ENCODE measurements at regions not wholly inside any gene's neighbourhood (a gene's known extent, or its start where the extent isn't known, plus 50 kb on each side); places are given as distances from the start of the nearest gene placed in this dataset.

- Mint-ChIP-seq H3K4me3 (no peak overlapping the region), H3K36me3 (no peaks in the 10 kb centered on the region), H3K27ac (no peak overlapping the region), H3K4me1 (no peaks in the 10 kb centered on the region), H3K9me3 (peaks cover 0 to 1% (median 0%) of the 10 kb centered on the region in 7 donors), H3K27me3 (ENCODE audit: low read depth in 3 of 3) (no peaks in the 10 kb centered on the region)
- Histone ChIP-seq H3K4me2 (replicated peaks; ENCODE audit: extremely low read depth, low read length, poor library complexity, severe bottlenecking) (no peak overlapping the region), H2AFZ (ENCODE audit: insufficient read depth, low read depth, low read length, poor library complexity, severe bottlenecking) (no peak overlapping the region), H3K36me3 (replicated peaks in 1 of 2; ENCODE audit: control insufficient read depth in 1 of 2, insufficient read depth in 2 of 2, low read length in 2 of 2) (no peaks in the 10 kb centered on the region), H3K27me3 (ENCODE audit: control insufficient read depth in 2 of 2, insufficient read depth in 2 of 2, low read length in 2 of 2) (no peaks in the 10 kb centered on the region), H3K27ac (ENCODE audit: low read depth in 1 of 2, low read length in 2 of 2) (no peak overlapping the region), H3K4me3 (replicated peaks in 1 of 3; ENCODE audit: low read depth in 2 of 3, low read length in 3 of 3) (no peak overlapping the region), H3K9ac (ENCODE audit: insufficient read depth, low read length, poor library complexity, severe bottlenecking) (no peak overlapping the region), H3K4me1 (ENCODE audit: control insufficient read depth in 1 of 2, insufficient read depth in 2 of 2, low read length in 2 of 2) (no peaks in the 10 kb centered on the region), H3K9me3 (replicated peaks in 1 of 2; ENCODE audit: control insufficient read depth in 1 of 2, insufficient read depth in 1 of 2, low read length in 2 of 2) (no peaks in the 10 kb centered on the region), H3K79me2 (ENCODE audit: insufficient read depth, low read length) (no peaks in the 10 kb centered on the region), H4K20me1 (ENCODE audit: insufficient read depth, low read length) (no peaks in the 10 kb centered on the region)
- no peak for TF ChIP-seq CTCF (IDR thresholded peaks at IDR 0.05)
- intact Hi-C loops (cut with micrococcal nuclease) = no loop called here
- no peak for DNase-seq
- no CpG with 5 or more reads among the region's 1 CpG for WGBS (ENCODE audit: insufficient coverage)
Observed at GRCh38 chr13:78145276-78145675, 226.6 kb upstream of the EDNRB start.

DNA sequence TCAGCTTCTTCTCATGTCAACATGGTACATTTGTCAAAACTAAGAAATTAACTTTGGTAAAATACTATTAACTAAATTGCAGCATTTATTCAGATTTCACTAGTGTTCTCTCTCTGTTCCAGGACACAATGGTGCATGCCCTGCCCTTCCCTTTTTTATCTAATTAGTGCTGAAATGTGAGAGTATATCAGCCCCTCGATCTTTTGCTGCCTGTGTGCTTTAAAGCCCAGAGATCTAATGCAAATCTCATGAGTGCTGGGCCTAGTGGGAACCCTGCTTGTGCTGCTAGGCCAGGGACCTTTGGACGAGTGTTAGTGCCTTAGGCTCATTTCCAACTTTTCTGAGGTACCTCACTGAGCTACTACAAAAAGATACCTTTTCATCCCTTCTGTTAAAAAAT lies 221.1 kb upstream of the EDNRB start:
- no peaks in the 10 kb centered on the region for H4K20me1 ChIP-seq (ENCODE audit: insufficient read depth, low read length)
- no peaks in the 10 kb centered on the region for H3K27me3 ChIP-seq (ENCODE audit: control insufficient read depth in 2 of 2, insufficient read depth in 2 of 2, low read length in 2 of 2)
- H3K36me3 ChIP-seq (replicated peaks in 1 of 2; ENCODE audit: control insufficient read depth in 1 of 2, insufficient read depth in 2 of 2, low read length in 2 of 2) = no peaks in the 10 kb centered on the region
- no peaks in the 10 kb centered on the region for H3K36me3 Mint-ChIP-seq
- H3K4me1 ChIP-seq (ENCODE audit: control insufficient read depth in 1 of 2, insufficient read depth in 2 of 2, low read length in 2 of 2) = peaks cover 3 to 5% of the 10 kb centered on the region in 2 donors
- peaks cover 0 to 2% (median 0%) of the 10 kb centered on the region in 3 donors for H3K27me3 Mint-ChIP-seq (ENCODE audit: low read depth in 3 of 3)
- no peak overlapping the region for H3K9ac ChIP-seq (ENCODE audit: insufficient read depth, low read length, poor library complexity, severe bottlenecking)
- no peak overlapping the region for H2AFZ ChIP-seq (ENCODE audit: insufficient read depth, low read depth, low read length, poor library complexity, severe bottlenecking)
- H3K9me3 Mint-ChIP-seq = peaks cover 0 to 1% (median 0%) of the 10 kb centered on the region in 7 donors
- peaks cover 7% of the 10 kb centered on the region for H3K4me1 Mint-ChIP-seq
- H3K27ac ChIP-seq (ENCODE audit: low read depth in 1 of 2, low read length in 2 of 2) = no peak overlapping the region
- TF ChIP-seq CTCF (IDR thresholded peaks at IDR 0.05) = no peak
- H3K4me2 ChIP-seq (replicated peaks; ENCODE audit: extremely low read depth, low read length, poor library complexity, severe bottlenecking) = no peak overlapping the region
- H3K9me3 ChIP-seq (replicated peaks in 1 of 2; ENCODE audit: control insufficient read depth in 1 of 2, insufficient read depth in 1 of 2, low read length in 2 of 2) = no peaks in the 10 kb centered on the region
- DNase-seq = no peak
- no peaks in the 10 kb centered on the region for H3K79me2 ChIP-seq (ENCODE audit: insufficient read depth, low read length)
- H3K4me3 ChIP-seq (replicated peaks in 1 of 3; ENCODE audit: low read depth in 2 of 3, low read length in 3 of 3) = no peak overlapping the region
- no CpG with 5 or more reads among the region's 2 CpGs for WGBS (ENCODE audit: insufficient coverage)
- H3K27ac Mint-ChIP-seq = no peak overlapping the region
- intact Hi-C loops (cut with micrococcal nuclease) = loop anchor here (5.0 kb wide), 1 partner anchor 838 kb away; no protein-coding TSS in a partner anchor
- H3K4me3 Mint-ChIP-seq = no peak overlapping the region
